ENCODE measurements at regions not wholly inside any gene's neighbourhood (a gene's known extent, or its start where the extent isn't known, plus 50 kb on each side); places are given as distances from the start of the nearest gene placed in this dataset.

DNA sequence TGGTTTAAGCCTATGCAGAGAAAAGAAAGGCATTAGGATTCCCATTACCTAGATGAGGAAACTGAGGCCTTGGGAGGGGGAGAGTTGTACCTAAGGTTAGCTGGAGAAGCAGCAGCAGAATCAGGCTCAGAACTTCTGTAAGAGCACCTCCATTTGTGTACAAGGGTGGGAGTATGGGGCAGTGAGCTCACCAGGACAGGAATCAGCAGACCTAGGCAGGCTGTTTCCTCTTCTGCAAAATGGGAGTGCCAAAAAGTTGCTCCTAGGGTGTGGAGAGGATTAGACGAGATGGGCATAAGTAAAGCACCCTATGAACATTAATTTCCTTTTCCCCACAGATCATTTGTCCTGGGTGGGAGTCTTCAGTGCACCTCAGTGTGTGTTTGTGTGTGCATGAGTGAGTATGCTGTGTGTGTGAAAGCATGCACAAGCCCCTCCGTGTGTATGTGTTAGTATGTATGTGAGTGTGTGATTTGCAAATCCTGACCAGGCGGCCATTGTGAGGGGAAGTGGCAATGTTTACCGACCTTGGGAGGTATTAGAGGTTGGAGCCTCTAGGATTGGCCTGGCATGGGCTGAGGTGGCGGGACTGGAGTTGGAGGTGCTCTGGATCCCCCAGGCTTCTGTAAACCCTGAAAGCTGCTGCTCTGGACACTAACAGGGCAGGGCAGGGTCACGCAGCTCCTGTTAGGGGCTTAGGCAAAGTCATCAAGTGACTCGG, 78.8 kb downstream of the VEGFA start:
- TF ChIP-seq POLR2AphosphoS5 (IDR thresholded peaks at IDR 0.05; ENCODE audit: low read depth, low read length) (no peak), SIN3A (IDR thresholded peaks at IDR 0.05; ENCODE audit: borderline replicate concordance, insufficient read depth, low read depth, low read length) (no peak), CTCF (IDR thresholded peaks at IDR 0.05) (no peak), TCF7L2 (IDR thresholded peaks at IDR 0.05; ENCODE audit: low read depth, low read length) (no peak)
- TF ChIP-seq, protein P1, sequence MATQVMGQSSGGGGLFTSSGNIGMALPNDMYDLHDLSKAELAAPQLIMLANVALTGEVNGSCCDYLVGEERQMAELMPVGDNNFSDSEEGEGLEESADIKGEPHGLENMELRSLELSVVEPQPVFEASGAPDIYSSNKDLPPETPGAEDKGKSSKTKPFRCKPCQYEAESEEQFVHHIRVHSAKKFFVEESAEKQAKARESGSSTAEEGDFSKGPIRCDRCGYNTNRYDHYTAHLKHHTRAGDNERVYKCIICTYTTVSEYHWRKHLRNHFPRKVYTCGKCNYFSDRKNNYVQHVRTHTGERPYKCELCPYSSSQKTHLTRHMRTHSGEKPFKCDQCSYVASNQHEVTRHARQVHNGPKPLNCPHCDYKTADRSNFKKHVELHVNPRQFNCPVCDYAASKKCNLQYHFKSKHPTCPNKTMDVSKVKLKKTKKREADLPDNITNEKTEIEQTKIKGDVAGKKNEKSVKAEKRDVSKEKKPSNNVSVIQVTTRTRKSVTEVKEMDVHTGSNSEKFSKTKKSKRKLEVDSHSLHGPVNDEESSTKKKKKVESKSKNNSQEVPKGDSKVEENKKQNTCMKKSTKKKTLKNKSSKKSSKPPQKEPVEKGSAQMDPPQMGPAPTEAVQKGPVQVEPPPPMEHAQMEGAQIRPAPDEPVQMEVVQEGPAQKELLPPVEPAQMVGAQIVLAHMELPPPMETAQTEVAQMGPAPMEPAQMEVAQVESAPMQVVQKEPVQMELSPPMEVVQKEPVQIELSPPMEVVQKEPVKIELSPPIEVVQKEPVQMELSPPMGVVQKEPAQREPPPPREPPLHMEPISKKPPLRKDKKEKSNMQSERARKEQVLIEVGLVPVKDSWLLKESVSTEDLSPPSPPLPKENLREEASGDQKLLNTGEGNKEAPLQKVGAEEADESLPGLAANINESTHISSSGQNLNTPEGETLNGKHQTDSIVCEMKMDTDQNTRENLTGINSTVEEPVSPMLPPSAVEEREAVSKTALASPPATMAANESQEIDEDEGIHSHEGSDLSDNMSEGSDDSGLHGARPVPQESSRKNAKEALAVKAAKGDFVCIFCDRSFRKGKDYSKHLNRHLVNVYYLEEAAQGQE (IDR thresholded peaks at IDR 0.05; ENCODE audit: insufficient read depth in 1 of 2, low read depth in 2 of 2, low read length in 1 of 2): no peak

Measured in Panc1 (cell line).